HG03575 (cell line): ENCODE measurements at regions not wholly inside any gene's neighbourhood (a gene's known extent, or its start where the extent isn't known, plus 50 kb on each side); places are given as distances from the start of the nearest gene placed in this dataset.

Experiments used
- ATAC-seq: cut with Tn5 transposase; IDR thresholded peaks from one replicate; pipeline ENCODE4 v1.9.1; 2021; ENCODE audit not compliant: unreplicated experiment, insufficient number of reproducible peaks, low FRiP score; ENCODE audit errors: extremely low read depth

DNA sequence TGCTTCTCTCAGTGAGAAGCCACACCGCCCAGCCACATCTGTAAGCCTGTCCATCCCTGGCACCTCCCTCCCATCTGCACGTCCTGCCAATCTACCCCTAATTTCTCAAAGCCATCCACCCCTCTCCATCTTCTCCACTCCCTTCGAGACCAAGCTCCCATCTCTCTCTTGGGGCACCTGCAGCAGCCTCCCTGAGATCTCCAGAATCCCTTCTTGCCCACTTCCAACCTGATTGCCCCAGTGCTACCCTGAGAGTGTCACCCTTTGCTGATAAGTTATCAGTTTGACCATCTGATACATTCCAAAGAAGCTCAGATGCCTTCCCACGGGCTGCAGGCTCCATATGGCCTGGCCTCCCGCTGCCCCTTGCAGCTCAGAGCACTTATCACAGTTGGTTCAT is 496.1 kb downstream of the SHQ1 start:
- ATAC-seq = no peak

DNA sequence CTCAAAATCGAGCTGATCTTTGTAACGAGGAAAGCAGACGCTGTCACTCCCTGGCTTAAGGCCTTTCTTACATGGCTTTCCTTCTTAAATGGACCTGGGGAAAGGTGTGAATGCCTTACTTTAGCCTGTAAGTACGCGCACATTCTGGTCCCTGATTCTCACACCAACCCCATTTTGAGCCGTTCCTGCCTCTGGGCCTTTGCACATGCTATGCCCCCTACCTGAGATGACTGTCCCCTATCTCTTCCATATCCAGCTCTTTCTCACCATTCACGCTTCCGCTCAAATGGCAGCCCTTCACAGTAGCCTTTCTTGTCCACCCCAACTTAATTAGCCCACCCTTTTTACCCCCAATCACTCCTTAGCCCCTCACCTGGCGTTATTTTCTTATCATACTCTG is 496.7 kb downstream of the SHQ1 start:
- no peak for ATAC-seq

GRCh38 chr3:72350761-72351505 is 497.3 kb downstream of the SHQ1 start:
- ATAC-seq = no peak

- ATAC-seq = no peak
These were observed 499.9 kb downstream of the SHQ1 start for GRCh38 chr3:72348357-72348756.

DNA sequence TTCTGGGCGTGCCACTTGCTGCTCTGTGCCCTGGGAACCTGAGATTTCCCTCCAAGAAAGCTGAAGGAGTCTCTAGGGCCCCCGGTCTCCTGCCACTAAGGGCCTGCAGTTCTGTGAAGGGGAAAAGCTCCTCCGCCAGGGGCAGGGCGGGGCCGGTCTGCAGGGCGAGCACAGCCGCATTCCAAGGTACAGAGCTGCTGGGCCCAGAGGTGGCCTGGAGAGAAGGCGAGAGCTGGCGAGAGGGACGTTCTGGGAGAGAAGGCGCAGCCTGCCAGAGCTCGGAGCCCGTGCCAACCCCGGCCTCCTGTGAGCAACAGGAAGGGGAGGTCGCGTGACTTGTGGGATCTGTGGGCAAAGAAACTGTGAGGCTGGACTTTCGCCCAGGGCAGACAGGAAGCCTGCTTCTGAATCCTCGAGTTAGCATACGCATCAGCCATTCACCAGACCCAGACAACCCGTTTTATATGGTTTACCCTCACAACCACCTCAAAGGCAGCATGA is 500.4 kb downstream of the SHQ1 start:
- no peak for ATAC-seq

DNA sequence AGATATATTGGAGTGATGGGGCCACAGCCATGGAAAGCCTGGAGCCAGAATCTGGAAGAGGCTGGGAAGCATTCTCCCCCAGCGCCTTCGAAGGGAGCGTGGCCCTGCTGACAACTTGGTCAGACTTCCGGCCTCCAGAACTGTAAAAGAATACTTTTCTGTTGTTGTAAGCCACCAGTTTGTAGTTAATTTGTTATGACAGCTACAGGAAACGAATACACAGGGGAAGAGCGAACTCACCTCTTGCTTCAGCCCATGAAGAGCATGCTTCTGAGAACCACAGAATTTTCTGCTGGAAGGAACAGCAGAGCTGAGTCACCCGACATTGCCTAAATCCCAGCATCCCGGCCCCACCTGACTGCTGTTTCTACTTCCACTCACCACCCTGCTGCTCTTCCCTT is 501.7 kb downstream of the SHQ1 start:
- no peak for ATAC-seq

DNA sequence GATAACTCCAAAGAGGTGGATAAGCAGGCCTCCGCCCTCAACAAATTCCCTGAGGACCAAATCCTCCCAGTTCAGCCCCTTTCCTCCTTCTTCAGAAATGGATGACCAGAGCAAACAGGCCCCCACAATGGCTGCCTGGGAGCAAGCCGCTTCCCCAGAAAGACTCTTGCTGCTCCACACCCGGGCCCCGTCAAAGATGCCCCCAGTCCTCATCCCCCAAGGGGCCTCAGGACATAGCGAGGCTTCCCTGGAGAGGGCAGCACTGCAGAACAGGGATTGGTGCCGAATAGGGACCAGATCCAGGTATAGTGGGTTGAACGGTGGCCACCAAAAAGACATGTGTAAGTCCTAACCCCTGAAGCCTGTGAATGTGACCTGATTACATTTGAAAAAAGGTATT is 502.3 kb downstream of the SHQ1 start:
- no peak for ATAC-seq

DNA sequence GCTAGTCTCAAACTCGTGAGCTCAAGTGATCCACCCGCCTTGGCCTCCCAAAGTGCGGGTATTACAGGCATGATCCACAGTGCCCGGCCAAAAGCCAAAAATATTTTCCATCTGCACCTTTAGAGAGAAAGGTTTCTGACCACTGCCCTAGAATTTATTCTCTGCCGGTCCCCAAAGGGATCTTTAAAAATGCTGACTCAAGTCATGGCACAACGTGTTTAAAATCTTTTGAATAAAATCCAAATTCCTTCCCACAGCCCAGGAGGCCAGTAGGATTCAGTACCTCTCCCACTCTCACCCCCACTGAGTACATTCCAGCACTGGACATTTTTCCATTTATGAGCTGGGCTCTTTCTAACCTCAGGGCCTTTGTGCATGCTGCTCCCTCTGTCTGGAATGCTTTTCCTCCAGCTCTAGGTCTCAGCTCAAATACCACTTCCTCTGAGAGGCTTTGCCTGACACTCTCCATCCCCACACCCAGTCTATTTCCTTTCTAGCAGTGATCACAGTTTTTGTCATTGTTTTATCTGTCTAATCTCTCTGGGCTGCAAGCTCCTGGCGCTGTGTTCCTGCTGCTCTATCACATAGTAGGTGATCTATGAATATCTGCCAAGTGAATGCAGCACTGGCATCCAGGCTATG is 502.9 kb downstream of the SHQ1 start:
- ATAC-seq = no peak

DNA sequence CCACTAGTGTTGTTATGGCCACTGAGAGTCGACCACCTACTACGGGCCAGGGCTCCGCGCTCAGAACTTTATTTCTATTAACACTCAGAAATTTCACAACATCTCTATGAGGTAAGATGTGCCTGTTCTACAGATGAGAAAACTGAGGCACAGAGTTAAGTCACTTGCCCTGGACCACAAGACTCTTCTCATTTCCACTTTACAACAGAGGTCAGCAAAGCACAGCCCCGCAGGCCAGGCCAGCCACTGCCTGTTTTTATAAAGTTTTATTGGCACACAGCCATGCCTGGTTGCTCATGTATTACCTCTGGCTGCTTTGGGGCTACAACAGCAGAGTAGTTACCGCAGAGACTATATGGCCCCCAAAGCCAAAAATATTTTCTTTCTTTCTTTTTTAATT is 503.6 kb downstream of the SHQ1 start:
- ATAC-seq = no peak

DNA sequence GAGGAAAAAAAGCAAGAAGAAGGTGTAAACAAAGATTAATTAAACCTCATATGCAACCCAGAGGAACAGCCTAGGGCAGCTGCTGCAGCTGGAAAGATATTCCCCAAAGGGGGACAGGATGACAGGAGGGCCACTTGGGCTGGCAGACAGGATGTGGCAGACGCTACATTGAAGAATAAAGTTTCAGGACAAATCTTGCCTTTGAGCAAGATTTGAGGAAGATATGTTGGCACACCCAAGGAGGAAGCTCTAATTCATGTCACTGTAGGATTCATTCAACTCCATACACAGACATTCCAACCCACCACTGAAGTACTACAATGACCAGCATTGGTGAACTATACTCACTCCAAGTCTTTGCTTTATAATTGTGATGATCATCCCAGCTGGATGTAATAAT is 504.0 kb downstream of the SHQ1 start:
- ATAC-seq = no peak

GRCh38 chr3:72343078-72343477 is 505.2 kb downstream of the SHQ1 start:
- no peak for ATAC-seq

GRCh38 chr3:72342450-72342849 is 505.8 kb downstream of the SHQ1 start:
- no peak for ATAC-seq

GRCh38 chr3:72341920-72342319 is 506.3 kb downstream of the SHQ1 start:
- no peak for ATAC-seq

- ATAC-seq = no peak
These were observed 506.9 kb downstream of the SHQ1 start for GRCh38 chr3:72341380-72341770.

GRCh38 chr3:72340476-72341379 is 507.5 kb downstream of the SHQ1 start:
- ATAC-seq = no peak

DNA sequence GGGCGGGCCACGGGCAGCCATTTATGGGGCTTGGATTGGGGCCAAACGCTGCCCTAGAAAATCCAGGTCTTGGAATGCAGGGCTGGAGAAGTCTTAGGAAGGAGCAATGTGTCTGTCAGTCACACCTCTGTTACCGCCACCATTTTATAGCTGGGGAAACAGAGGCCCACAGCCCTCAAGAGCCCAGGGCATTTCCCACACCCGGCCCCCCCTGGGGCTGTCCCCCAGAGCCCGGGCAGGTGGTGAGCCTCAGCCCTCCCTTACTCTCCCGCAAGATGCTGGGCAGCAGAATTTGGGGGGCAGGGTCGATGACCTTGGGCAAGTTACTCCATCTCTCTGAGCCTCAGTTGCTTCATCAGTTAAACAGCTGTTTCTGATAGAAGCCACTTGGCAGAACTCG is 508.2 kb downstream of the SHQ1 start:
- ATAC-seq = no peak

GRCh38 chr3:72339670-72340030 is 508.6 kb downstream of the SHQ1 start:
- no peak for ATAC-seq

- no peak for ATAC-seq
These were observed 509.1 kb downstream of the SHQ1 start for GRCh38 chr3:72338942-72339669.
